ACC112 (cell line): ENCODE measurements at regions not wholly inside any gene's neighbourhood (a gene's known extent, or its start where the extent isn't known, plus 50 kb on each side); places are given as distances from the start of the nearest gene placed in this dataset.

ENCODE experiments used
- H2AFZ ChIP-seq: fragments of 200-600 bp; sonication (generic); one replicate; pipeline ENCODE4 v1.6.0; 2017; ENCODE audit warnings: antibody characterized with exemption, low read length; ENCODE audit not compliant: unreplicated experiment
- H3K27ac ChIP-seq: fragments of 200-600 bp; sonication (generic); 2 replicates; pipeline ENCODE4 v1.5.1; 2014; ENCODE audit warnings: low read depth, mild to moderate bottlenecking, antibody characterized with exemption, low read length, moderate library complexity
- H3K27me3 ChIP-seq: fragments of 200-600 bp; sonication (generic); 2 replicates; pipeline ENCODE4 v1.6.1; 2014; ENCODE audit warnings: mild to moderate bottlenecking, antibody characterized with exemption, low read length, moderate library complexity, mixed read lengths; ENCODE audit not compliant: insufficient read depth
- H3K36me3 ChIP-seq: fragments of 200-600 bp; sonication (generic); 2 replicates; pipeline ENCODE4 v1.6.1; 2016; ENCODE audit warnings: mild to moderate bottlenecking, antibody characterized with exemption, low read length, moderate library complexity, mixed read lengths; ENCODE audit not compliant: insufficient read depth
- H3K4me1 ChIP-seq: fragments of 200-600 bp; sonication (generic); one replicate; pipeline ENCODE4 v1.6.1; 2016; ENCODE audit warnings: low read length, mixed read lengths; ENCODE audit not compliant: insufficient read depth, unreplicated experiment, control insufficient read depth
- H3K4me3 ChIP-seq: fragments of 200-600 bp; sonication (generic); 2 replicates; pipeline ENCODE4 v1.5.1; 2014; ENCODE audit warnings: mild to moderate bottlenecking, low read depth, low read length
- H3K79me2 ChIP-seq: fragments of 200-600 bp; sonication (generic); one replicate; pipeline ENCODE4 v1.6.0; 2016; ENCODE audit warnings: low read length; ENCODE audit not compliant: control insufficient read depth, unreplicated experiment, insufficient read depth

DNA sequence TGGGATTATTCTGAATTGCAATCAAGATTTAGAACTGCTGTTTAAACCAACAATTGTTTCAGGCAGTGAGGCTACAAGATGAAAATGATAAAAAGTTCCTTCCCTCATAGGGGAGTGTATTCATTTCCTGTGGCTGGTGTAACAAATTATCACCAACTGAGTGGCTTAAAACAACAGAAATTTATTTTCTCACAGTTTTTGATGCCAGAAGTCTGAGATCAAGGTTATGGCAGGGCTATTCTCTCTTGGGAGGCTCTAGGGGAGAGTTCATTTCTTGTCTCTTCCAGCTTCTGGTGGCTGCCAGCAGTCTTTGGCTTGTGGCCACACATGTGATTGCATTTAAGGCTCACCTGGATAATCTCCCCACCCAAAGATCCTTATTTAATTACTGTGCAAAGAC, 290.5 kb upstream of the ZSWIM2 start:
- no peaks in the 10 kb centered on the region for H3K79me2 ChIP-seq
- no peak overlapping the region for H3K27ac ChIP-seq
- H3K36me3 ChIP-seq = no peaks in the 10 kb centered on the region
- H2AFZ ChIP-seq = no peak overlapping the region
- no peak overlapping the region for H3K4me3 ChIP-seq
- H3K27me3 ChIP-seq = no peaks in the 10 kb centered on the region
- no peaks in the 10 kb centered on the region for H3K4me1 ChIP-seq

DNA sequence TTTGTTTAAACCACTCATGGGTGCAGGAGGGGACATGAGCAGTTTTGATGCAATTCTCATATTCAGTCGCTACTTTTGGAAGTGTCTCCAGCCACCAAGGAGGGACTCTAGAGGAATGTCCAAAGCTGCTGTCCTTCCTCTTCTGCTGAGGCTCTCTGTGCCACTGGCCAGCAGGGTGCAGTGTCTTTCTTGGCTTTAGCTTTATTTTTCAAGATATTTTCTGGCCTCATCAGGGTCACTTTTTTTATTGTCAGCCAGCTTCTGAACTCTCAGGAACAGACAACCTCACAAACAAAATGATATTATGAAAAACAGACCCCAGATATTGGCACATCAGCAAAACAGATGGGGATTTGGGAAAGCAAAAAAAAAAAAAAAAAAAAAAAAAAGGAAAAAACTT, 289.3 kb upstream of the ZSWIM2 start:
- Histone ChIP-seq H3K4me3 (no peak overlapping the region), H3K79me2 (no peaks in the 10 kb centered on the region), H2AFZ (no peak overlapping the region), H3K27me3 (no peaks in the 10 kb centered on the region), H3K27ac (no peak overlapping the region), H3K36me3 (no peaks in the 10 kb centered on the region), H3K4me1 (no peaks in the 10 kb centered on the region)

DNA sequence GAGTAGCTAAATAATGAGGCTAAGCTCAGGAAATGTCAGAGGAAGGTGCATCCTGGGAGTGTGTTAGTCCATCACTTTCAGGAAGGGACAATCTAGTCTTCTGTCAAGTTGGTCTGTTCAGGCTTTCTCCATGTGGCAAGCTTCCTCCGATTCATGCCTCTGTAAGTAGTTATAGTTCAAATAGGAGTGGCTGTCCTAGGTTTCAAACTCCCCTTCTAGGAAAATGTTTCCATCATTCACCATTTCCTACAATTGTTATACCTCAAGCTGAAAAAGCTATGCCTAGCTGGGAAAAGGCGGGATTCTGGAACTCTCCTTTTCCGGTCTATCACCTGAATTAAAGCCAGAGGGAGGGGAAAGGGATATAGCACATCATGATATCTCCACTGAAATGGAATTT, 287.7 kb upstream of the ZSWIM2 start:
- Histone ChIP-seq H3K36me3 (no peaks in the 10 kb centered on the region), H3K79me2 (no peaks in the 10 kb centered on the region), H2AFZ (no peak overlapping the region), H3K27me3 (no peaks in the 10 kb centered on the region), H3K27ac (no peak overlapping the region), H3K4me1 (no peaks in the 10 kb centered on the region), H3K4me3 (no peak overlapping the region)

DNA sequence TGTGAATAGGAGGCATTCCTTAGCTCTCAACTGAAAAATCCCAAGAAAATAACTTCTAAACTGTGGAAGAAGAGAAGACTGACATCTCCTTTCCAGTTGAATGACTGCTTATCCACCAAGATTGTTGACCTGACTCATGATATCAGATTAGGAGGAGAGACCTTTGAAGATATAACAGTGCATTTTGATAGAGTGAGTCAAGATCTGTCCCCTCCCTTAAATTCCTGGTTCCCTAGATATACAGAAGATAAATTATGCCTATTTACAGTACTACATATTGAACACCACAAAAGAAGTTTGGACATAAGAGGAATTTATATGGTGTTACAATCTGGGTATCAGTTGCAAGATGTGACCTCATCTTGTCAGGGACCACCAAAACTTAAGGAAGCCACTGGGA, 285.3 kb upstream of the ZSWIM2 start:
- no peak overlapping the region for H3K4me3 ChIP-seq
- no peaks in the 10 kb centered on the region for H3K4me1 ChIP-seq
- no peaks in the 10 kb centered on the region for H3K79me2 ChIP-seq
- H3K36me3 ChIP-seq = no peaks in the 10 kb centered on the region
- no peak overlapping the region for H2AFZ ChIP-seq
- H3K27ac ChIP-seq = no peak overlapping the region
- no peaks in the 10 kb centered on the region for H3K27me3 ChIP-seq

DNA sequence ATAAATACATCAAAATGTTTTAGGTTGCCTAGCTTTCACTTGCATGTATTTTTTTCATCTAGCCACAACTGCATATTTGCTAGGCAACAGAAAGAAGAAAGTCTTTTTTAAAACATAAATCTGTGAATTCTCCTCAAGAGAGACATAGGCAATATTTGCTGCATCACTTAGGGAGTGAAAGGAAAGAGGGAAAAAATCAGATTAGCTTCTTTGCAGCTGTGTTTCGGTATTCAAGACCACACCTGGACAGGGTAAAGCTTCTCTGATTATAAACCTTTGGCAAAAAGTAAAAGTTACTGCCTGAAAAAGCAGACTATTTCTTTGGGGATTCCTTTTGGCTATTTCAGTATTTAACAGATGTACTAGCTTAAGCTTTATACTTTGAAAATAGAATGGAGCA, 280.9 kb upstream of the ZSWIM2 start:
- H3K27me3 ChIP-seq = no peaks in the 10 kb centered on the region
- no peak overlapping the region for H3K4me3 ChIP-seq
- no peak overlapping the region for H3K27ac ChIP-seq
- no peaks in the 10 kb centered on the region for H3K4me1 ChIP-seq
- H3K79me2 ChIP-seq = no peaks in the 10 kb centered on the region
- no peak overlapping the region for H2AFZ ChIP-seq
- H3K36me3 ChIP-seq = no peaks in the 10 kb centered on the region

DNA sequence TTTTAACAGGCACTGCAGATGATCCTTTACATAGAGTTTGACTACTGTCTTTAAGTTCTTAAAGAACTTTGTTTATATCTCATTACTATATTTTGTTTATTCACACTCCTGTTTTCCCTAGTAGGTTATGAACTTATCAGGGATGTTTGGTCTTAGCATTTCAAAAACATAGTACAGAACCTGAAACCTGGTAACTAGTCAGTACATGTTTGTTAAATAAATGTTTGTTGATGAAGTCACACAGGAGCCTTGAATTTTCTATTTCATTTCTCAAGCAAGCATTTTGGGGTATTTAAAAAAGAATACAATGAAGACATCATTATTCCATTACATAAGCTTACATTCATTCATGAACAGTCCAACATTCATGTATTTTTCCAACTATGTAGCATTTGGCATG, 280.3 kb upstream of the ZSWIM2 start:
- Histone ChIP-seq H3K4me1 (no peaks in the 10 kb centered on the region), H3K27me3 (no peaks in the 10 kb centered on the region), H3K27ac (no peak overlapping the region), H3K79me2 (no peaks in the 10 kb centered on the region), H3K4me3 (no peak overlapping the region), H2AFZ (no peak overlapping the region), H3K36me3 (no peaks in the 10 kb centered on the region)

DNA sequence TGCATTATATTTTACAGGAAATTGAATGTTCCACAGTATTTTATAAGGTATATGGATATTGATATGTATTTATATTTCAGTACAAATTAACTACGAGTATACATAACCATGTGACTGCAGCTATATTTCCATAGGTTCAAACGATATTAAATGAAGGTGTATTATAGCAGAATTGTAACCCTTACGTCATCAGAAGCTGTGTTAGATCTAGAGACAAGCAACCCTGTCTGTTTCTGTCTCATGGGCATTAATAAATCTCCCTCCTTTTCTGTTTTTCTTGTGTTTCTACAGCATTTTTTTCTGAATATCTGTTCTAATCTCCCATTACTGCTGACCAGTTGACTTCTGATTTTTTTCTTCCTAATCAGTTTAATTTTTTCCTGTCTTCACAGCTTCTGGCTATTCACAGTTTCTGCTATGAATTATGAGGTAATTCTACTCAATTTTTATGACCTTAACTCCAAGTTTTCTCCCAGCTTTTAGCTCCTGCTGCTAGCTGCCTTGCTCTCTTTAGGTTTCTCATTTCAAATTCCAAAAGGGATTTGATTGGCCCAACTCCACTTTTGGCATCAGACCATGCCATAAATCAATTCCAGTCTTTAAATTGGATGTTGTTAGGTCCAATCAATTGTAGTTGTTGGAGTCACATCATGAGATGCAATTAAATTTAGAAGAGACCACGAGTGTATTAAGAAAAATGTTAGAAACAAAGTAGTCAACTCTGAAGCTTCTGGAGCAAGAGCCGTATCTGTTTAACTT, 277.5 kb upstream of the ZSWIM2 start:
- Histone ChIP-seq H3K79me2 (no peaks in the 10 kb centered on the region), H3K4me1 (no peaks in the 10 kb centered on the region)

DNA sequence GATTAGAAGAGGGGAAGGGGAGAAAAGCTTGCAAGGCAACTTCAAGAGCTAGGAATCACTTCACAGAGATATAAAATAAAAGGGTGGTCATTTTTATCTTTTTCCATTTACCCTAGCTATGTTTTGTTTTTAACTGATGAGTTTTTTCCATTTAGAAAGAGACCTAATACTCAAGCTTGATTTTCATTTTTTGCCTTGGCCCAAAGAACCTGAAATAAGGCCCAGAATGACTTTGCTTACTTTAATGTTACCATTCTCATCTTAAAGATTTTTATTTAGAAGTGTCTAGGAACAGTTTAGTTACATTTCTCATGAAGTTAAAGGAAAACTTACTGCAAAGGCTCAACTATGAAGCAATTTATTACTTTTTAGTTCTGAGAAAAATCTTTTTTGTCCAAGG, 276.3 kb upstream of the ZSWIM2 start:
- Histone ChIP-seq H3K4me3 (no peak overlapping the region), H2AFZ (no peak overlapping the region), H3K4me1 (no peaks in the 10 kb centered on the region), H3K27me3 (no peaks in the 10 kb centered on the region), H3K79me2 (no peaks in the 10 kb centered on the region), H3K36me3 (no peaks in the 10 kb centered on the region), H3K27ac (no peak overlapping the region)

More for the DNA sequence above, 277.5 kb upstream of the ZSWIM2 start:
- Histone ChIP-seq H3K36me3 (no peaks in the 10 kb centered on the region), H3K27me3 (no peaks in the 10 kb centered on the region), H3K27ac (no peak overlapping the region), H2AFZ (peak overlapping the region; percentile 34), H3K4me3 (no peak overlapping the region)

DNA sequence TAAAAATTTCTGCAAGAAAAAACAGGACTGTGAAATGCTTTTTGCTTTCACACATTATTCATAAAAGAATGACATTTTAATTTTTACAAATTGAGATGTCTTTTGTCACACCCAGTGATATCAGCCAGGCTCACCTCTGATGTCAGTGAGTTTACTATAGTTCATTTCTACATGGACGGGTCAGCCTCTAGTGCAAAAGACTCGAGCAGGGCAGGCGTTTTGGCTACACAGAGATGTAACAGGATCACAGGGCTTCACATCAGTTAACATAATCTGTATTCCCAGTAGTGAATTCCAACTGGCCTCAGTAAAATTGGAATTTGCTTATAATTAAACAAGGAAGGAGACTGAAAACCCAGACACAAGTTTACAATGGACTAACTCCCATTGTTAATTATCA, 275.6 kb upstream of the ZSWIM2 start:
- H3K36me3 ChIP-seq = no peaks in the 10 kb centered on the region
- no peaks in the 10 kb centered on the region for H3K27me3 ChIP-seq
- no peak overlapping the region for H3K4me3 ChIP-seq

DNA sequence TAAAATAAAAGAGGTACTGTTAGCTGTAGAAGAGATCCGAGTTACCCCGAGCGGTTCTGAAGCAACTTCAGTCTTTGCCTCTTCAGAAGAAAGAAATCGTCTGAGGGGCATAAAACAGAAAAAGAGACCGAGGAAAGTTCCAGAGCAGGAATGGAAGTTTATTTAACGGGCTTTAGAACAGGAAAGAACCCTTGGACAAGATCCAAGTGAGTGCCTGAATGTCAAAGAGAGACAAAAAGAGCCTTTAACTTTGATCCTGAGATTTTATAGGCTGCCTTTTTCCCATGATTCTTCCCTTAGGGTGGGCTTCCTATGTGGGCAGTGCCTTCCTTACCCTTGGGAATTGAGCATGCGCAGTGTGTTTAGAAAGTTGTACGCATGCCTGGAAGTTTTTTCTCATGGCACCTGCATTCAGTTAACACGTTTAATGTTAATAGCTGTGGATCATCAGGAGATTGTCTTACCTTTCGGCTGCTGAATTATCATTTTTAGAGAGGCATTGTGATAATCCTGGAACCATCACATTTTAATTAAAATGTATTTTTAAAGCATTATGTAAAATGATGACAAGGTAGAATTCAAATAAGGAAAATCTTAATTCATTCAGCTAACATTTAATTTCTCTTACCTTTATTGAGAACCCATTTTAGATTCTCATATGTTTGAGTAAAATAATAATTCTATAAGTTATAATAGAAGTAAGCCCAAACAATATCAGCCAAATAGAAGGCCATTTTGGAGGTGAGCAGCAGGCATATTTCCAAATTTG, 269.5 kb upstream of the ZSWIM2 start:
- H3K36me3 ChIP-seq = no peaks in the 10 kb centered on the region
- no peak overlapping the region for H3K27ac ChIP-seq
- H3K4me1 ChIP-seq = no peaks in the 10 kb centered on the region
- no peak overlapping the region for H2AFZ ChIP-seq
- no peaks in the 10 kb centered on the region for H3K79me2 ChIP-seq
- H3K4me3 ChIP-seq = no peak overlapping the region
- H3K27me3 ChIP-seq = no peaks in the 10 kb centered on the region

More for the DNA sequence above, 275.6 kb upstream of the ZSWIM2 start:
- no peak overlapping the region for H2AFZ ChIP-seq
- no peaks in the 10 kb centered on the region for H3K4me1 ChIP-seq
- H3K79me2 ChIP-seq = no peaks in the 10 kb centered on the region
- no peak overlapping the region for H3K27ac ChIP-seq

DNA sequence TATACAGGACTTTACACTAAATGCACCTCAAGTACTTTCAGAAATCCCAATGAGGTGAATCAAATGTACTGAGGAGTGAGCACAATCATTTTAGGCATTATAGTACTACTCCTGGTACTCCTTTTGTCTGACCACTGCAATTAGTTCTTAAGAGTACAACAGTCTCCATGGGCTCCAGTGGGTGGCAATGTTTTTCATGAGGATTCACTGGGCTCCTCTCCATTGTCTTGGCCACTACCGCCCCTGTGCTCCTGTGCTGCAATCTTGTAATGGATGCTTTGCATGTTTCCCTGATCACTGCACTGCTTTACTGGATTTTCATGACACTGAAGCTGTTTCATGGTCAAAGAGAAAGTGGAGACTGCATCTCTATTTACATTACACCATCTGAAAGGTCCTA, 268.5 kb upstream of the ZSWIM2 start:
- no peak overlapping the region for H2AFZ ChIP-seq
- no peaks in the 10 kb centered on the region for H3K79me2 ChIP-seq

More for the DNA sequence above, 268.5 kb upstream of the ZSWIM2 start:
- Histone ChIP-seq H3K27ac (no peak overlapping the region), H3K4me3 (no peak overlapping the region), H3K4me1 (no peaks in the 10 kb centered on the region), H3K27me3 (no peaks in the 10 kb centered on the region), H3K36me3 (no peaks in the 10 kb centered on the region)
